Stimulated activated CD4-positive, alpha-beta T cell treated with anti-CD3 and anti-CD28 coated beads, Interleukin-4, amount 100 ng/mL, for 4 hours (primary cell): ENCODE measurements at regions not wholly inside any gene's neighbourhood (a gene's known extent, or its start where the extent isn't known, plus 50 kb on each side); places are given as distances from the start of the nearest gene placed in this dataset.
"Not testable (repeated sequence)": the region's sequence is repeated elsewhere in the genome, so short reads cannot be mapped to it uniquely, and the experiment has no call there.

Experiments used
- DNase-seq, 2 experiments: peaks; one replicate each; pipeline ENCODE4 v3.0.0-alpha.2; 2020

- no peak for DNase-seq
Observed at GRCh38 chr13:84645196-84646012, 763.1 kb upstream of the SLITRK1 start.

GRCh38 chr13:84641491-84641890 is 759.2 kb upstream of the SLITRK1 start:
- no peak for DNase-seq

- DNase-seq: no peak
Observed at GRCh38 chr13:84640691-84641090, 758.4 kb upstream of the SLITRK1 start.

- DNase-seq: no peak
Observed at GRCh38 chr13:84630476-84630875, 748.2 kb upstream of the SLITRK1 start.

GRCh38 chr13:84616864-84617263 is 734.6 kb upstream of the SLITRK1 start:
- DNase-seq: no peak

GRCh38 chr13:84609716-84610115 is 727.4 kb upstream of the SLITRK1 start:
- DNase-seq: no peak

- DNase-seq: no peak
Observed at GRCh38 chr13:84607261-84608013, 725.2 kb upstream of the SLITRK1 start.

- DNase-seq: no peak
Observed at GRCh38 chr13:84606616-84607015, 724.3 kb upstream of the SLITRK1 start.

GRCh38 chr13:84605927-84606326 is 723.7 kb upstream of the SLITRK1 start:
- no peak for DNase-seq

GRCh38 chr13:84591444-84591843 is 709.2 kb upstream of the SLITRK1 start:
- DNase-seq: no peak

- DNase-seq: no peak
Observed at GRCh38 chr13:84590663-84591062, 708.4 kb upstream of the SLITRK1 start.

- no peak for DNase-seq
Observed at GRCh38 chr13:84588023-84588422, 705.7 kb upstream of the SLITRK1 start.

- not testable (repeated sequence) for DNase-seq
Observed at GRCh38 chr13:84579901-84580300, 697.6 kb upstream of the SLITRK1 start.

- DNase-seq: no peak
Observed at GRCh38 chr13:84574851-84575250, 692.6 kb upstream of the SLITRK1 start.

GRCh38 chr13:84571264-84571663 is 689.0 kb upstream of the SLITRK1 start:
- DNase-seq: no peak

GRCh38 chr13:84570831-84571230 is 688.6 kb upstream of the SLITRK1 start:
- DNase-seq: no peak

- no peak for DNase-seq
Observed at GRCh38 chr13:84569366-84569765, 687.1 kb upstream of the SLITRK1 start.

- DNase-seq: no peak
Observed at GRCh38 chr13:84567848-84568247, 685.6 kb upstream of the SLITRK1 start.

GRCh38 chr13:84566780-84567179 is 684.5 kb upstream of the SLITRK1 start:
- no peak for DNase-seq

GRCh38 chr13:84563611-84564010 is 681.3 kb upstream of the SLITRK1 start:
- no peak for DNase-seq

- no peak for DNase-seq
Observed at GRCh38 chr13:84553227-84553626, 671.0 kb upstream of the SLITRK1 start.

GRCh38 chr13:84543962-84544361 is 661.7 kb upstream of the SLITRK1 start:
- DNase-seq: no peak

- DNase-seq: no peak
Observed at GRCh38 chr13:84542348-84542747, 660.1 kb upstream of the SLITRK1 start.

- DNase-seq: no peak
Observed at GRCh38 chr13:84536906-84537305, 654.6 kb upstream of the SLITRK1 start.
